ENCODE measurements at regions not wholly inside any gene's neighbourhood (a gene's known extent, or its start where the extent isn't known, plus 50 kb on each side); places are given as distances from the start of the nearest gene placed in this dataset.

- DNase-seq: no peak
Observed at GRCh38 chr15:66933932-66934867, 131.2 kb upstream of the SMAD3 start.

GRCh38 chr15:66934868-66935520 lies 130.4 kb upstream of the SMAD3 start:
- no peak for DNase-seq

GRCh38 chr15:66935688-66936087 lies 129.7 kb upstream of the SMAD3 start:
- no peak for DNase-seq

DNA sequence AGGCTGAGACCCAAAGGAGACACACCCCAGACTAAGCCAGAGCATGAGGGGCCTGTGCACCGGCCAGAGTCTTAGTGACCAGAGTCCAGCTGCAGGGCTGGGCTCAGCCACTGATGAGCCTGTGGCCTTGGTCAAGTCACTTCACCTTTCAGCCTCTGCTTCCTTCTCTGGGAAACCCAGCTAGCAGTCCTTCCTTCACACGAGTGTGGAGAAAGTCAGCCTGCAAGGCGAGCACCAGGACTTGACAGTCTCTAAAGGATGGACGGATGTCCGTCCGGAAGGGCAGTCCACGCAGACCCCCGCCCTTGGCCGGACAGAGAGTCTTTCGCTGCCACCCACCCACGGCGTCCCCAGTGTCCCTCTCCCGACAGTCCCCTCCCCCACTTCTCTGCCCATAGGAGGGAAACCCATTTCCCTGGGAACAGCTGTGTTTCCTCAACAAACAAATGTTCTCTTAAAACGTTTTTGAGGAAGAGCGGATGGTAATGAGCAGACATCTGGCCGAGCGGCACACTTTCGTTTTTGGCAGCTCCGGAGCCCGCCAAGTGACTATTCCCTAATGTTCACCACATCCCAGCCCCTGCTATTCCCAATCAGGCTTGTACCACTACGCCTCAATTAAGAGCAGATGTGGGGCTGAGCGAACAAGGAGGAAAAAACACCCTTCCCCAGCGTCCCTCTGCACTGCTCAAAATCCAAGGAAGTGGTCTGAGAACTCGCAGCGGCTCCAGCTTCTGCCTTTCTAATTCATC lies 129.1 kb upstream of the SMAD3 start:
- peak; percentile 81 for DNase-seq

DNA sequence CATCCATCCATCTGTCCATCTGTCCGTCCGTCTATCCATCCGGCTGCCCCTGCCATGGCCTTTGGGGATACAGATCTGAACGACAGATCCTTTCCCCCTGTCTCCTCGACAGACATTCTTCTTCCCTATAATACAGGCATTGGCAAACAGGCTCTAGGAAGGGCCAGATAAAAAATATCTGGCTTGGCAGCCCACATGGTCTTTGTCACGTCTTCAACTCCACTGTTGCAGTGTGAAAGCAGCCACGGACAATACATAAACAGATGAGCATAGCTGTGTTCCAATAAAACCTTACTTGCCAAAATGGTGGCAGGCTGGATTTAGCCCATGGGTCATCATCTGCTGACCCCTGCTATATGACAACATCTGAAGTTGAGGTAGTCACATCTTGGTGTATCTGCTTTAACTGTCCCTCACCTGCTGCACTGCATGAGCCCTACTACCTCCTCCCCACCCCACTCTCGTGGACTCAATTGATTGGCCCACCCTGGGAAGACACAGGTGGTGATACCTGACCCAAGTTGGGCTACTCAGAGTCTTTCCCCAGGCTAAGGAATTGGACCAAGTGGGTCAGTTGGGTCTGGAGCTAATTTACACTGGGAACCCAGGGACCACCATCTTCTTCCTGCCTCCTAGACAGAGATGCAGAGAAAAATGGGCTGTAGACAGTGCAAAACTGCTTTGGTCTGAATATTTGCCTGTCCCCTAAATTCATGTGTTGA lies 128.4 kb upstream of the SMAD3 start:
- no peak for DNase-seq

- DNase-seq: no peak
Observed at GRCh38 chr15:66937588-66937987, 127.8 kb upstream of the SMAD3 start.

- no peak for DNase-seq
Observed at GRCh38 chr15:66938114-66938830, 127.1 kb upstream of the SMAD3 start.

GRCh38 chr15:66939016-66939415 lies 126.4 kb upstream of the SMAD3 start:
- no peak for DNase-seq

GRCh38 chr15:66939451-66940023 lies 125.9 kb upstream of the SMAD3 start:
- no peak for DNase-seq

GRCh38 chr15:66940368-66940767 lies 125.0 kb upstream of the SMAD3 start:
- DNase-seq: peak; percentile 45

GRCh38 chr15:66941108-66941711 lies 124.2 kb upstream of the SMAD3 start:
- no peak for DNase-seq

- no peak for DNase-seq
Observed at GRCh38 chr15:66941791-66942190, 123.6 kb upstream of the SMAD3 start.

DNA sequence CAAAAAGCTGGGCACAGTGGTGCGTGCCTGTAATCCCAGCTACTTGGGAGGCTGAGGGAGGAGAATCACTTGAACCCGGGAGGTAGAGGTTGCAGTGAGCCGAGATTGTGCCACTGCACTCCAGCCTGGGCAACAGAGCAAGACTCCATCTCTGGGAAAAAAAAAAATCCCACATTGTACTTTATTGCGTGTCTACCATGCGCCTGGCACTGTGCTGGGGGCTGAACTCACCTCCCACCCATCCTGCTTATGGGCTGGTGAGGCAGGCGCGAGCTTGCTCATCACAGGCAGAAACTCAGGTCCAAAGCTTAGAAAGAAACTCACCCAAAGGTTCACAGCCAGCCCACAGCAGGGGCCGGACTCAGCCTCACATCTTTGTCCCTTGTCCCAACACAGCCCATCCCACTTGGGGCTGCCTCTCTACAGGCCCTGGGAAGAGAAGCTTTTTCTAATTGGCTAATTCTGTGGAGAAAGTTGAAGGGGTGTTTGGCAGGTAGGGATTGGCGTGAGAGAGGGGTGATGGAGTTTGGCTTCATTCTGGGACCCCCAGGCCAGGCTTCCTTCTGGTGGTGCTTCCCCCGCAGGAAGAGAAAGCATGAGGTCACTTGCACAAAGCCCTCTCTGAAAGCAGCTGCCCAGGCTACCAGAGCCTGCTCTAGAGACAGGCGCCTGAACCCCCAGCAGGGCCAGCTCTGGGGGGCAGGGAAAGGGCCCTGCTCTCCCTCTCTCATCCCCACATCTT lies 122.6 kb upstream of the SMAD3 start:
- DNase-seq: no peak

- DNase-seq: no peak
Observed at GRCh38 chr15:66943456-66944095, 121.8 kb upstream of the SMAD3 start.

- DNase-seq: no peak
Observed at GRCh38 chr15:66944121-66944520, 121.3 kb upstream of the SMAD3 start.

GRCh38 chr15:66945286-66945685 lies 120.1 kb upstream of the SMAD3 start:
- DNase-seq: no peak

- DNase-seq: no peak
Observed at GRCh38 chr15:66945842-66946241, 119.6 kb upstream of the SMAD3 start.

DNA sequence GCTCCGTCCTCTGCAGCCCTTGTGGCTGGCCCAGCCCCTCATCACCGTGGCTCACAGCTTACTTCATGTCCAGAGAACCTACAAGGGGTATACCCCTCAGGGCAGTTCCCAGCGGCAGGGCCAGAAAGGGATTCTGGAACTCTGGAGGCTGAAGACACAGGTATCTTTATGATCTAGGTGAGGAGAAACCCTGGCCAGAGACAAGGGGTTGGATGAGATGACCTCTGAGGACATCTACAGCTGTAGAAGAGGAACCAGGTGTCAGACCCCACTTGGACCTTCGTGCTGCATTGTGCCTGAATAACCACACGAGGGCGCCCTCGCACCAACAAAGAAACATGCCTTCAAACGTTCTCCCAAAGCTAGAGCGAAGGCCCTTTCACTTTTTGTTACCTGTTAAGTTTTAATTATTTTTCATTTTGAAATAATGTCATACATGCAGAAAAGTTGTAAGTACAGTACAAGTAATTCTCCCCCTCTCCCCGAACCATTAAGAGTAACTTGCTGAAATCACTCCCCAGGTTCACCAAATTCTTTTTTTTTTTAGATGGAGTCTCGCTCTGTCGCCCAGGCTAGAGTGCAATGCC lies 118.7 kb upstream of the SMAD3 start:
- peak; percentile 64 for DNase-seq

DNA sequence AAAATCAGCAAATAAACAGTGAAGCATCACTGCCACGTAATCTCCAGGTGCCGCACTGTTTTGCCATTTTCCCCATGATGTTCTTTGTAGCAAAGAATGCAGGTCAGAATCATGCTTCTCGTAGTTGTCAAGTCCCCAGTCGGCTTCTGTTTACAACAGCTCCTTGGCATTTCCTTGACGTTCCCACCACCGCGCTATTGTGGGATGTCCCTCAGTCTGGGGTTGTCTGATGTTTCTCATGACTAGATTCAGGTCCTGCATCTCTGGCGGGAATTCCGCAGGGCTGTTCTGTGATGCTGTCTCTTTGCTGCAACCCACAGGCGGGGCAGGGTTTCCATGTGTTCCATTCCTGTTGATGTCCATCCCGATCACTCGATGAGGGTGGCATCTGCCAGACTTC lies 117.9 kb upstream of the SMAD3 start:
- DNase-seq: peak; percentile 24

DNA sequence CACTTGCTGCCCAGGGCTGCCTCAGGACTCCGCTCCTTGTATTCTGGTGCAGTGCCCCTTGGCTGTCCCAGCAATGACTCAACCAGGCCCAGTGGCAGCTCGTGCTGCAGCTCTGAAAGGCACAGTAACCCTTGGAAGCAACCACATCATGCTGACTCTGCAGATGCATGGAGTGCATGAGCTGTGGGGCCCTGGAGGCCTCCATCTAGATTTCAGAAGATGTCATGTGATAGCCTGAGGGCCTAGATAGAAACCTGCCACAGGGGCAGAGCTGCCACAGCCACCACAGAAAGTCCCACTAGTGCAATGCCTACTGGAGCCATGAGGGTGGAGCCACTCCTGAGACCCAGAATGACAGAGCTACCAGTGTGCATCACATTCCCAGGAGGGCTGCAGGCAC lies 117.1 kb upstream of the SMAD3 start:
- peak; percentile 42 for DNase-seq

Data from fibroblast of skin of right biceps (primary cell).